ENCODE measurements at regions not wholly inside any gene's neighbourhood (a gene's known extent, or its start where the extent isn't known, plus 50 kb on each side); places are given as distances from the start of the nearest gene placed in this dataset.
A peak's percentile ranks its signal among the peaks of the same experiment; 100 is the strongest.

- DNase-seq (ENCODE audit: low read depth in 4 of 4, low spot score in 3 of 4), result no peak
These were observed 81.4 kb downstream of the MYCN start for GRCh38 chr2:16021611-16022363.

GRCh38 chr2:16020389-16021008 lies 80.1 kb downstream of the MYCN start:
- DNase-seq (ENCODE audit: low read depth in 4 of 4, low spot score in 3 of 4), result no peak

DNA sequence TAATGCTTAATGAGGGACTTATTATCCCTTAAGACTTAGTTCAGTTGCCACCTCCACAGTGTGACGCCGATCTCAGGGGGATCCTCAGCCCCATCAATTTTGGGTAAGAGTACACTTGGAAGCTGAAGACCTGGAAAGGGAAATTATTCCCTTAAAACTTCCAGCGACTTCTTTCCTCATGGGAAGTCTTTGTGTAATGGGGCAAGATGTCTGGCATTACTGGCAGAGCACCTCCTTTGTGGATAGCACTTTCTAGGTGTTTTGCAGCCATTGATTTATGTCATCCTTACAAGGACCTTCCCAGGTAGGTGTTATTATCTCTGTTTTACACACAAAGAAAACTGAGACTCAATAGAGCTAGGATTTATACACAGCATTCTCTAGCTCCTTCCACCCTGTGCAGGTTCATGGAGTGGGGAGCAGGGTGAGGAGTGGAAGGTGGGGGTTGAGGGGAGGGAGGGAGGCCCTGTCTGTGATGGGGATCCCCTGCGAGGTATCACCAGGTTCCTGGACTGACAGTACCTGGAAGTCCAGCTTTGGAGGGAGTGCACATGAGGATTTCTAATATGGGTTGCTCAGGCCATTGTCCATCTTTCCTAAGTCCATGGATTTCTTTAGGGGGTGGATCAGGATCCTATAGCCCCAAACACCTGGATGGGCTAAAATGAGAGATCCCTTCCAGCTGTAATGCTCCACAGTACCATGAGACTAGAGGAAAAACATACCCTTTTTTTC lies 79.4 kb downstream of the MYCN start:
- no peak for DNase-seq (ENCODE audit: low read depth in 4 of 4, low spot score in 3 of 4)

GRCh38 chr2:16019060-16019480 lies 78.7 kb downstream of the MYCN start:
- DNase-seq (ENCODE audit: low read depth in 4 of 4, low spot score in 3 of 4), result no peak

DNA sequence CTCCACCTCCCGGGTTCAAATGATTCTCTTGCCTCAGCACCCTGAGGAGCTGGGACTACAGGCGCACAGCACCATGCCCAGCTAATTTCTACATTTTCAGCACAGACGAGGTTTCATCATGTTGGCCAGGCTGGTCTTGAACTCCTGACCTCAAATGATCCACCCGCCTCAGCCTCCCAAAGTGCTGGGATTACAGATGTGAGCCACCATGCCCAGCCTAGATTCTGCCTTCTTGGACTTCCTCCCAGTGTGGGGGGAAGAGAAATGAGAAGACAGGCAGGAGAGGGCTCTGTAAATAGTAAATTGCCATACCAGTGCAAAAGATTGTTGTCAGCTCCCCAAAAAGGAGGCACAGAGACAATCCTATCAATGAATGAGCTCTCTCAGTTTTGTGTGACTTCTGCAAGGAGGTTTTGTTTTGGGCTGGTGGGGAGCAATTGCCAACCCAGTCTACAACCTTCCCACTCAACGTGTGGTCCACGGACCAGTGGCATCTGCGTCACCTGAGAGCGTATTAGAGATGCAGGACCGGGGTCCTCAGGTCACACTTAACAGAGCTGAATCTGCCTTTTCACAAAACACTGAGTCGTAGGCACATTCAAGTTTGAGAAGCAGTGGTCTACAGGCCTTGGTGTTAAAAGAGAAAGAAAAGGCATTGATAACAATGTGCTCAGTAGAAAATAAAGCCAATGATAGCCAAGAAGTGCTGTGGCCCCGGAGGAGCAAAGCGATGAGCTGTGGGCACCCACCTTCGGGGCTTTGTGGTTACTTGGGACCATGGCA lies 78.1 kb downstream of the MYCN start:
- DNase-seq (ENCODE audit: low read depth in 4 of 4, low spot score in 3 of 4), result no peak

GRCh38 chr2:16016282-16016681 lies 75.9 kb downstream of the MYCN start:
- no peak for DNase-seq (ENCODE audit: low read depth in 4 of 4, low spot score in 3 of 4)

GRCh38 chr2:16015903-16016265 lies 75.5 kb downstream of the MYCN start:
- no peak for DNase-seq (ENCODE audit: low read depth in 4 of 4, low spot score in 3 of 4)

- no peak for DNase-seq (ENCODE audit: low read depth in 4 of 4, low spot score in 3 of 4)
These were observed 75.0 kb downstream of the MYCN start for GRCh38 chr2:16015210-16015902.

GRCh38 chr2:16014802-16015201 lies 74.5 kb downstream of the MYCN start:
- DNase-seq (ENCODE audit: low read depth in 4 of 4, low spot score in 3 of 4), result no peak

GRCh38 chr2:16014041-16014787 lies 73.9 kb downstream of the MYCN start:
- DNase-seq (ENCODE audit: low read depth in 4 of 4, low spot score in 3 of 4), result peak in 1 of 4 donors; percentile 20

- peak in 1 of 4 donors; percentile 10 for DNase-seq (ENCODE audit: low read depth in 4 of 4, low spot score in 3 of 4)
These were observed 73.1 kb downstream of the MYCN start for GRCh38 chr2:16013359-16013911.

DNA sequence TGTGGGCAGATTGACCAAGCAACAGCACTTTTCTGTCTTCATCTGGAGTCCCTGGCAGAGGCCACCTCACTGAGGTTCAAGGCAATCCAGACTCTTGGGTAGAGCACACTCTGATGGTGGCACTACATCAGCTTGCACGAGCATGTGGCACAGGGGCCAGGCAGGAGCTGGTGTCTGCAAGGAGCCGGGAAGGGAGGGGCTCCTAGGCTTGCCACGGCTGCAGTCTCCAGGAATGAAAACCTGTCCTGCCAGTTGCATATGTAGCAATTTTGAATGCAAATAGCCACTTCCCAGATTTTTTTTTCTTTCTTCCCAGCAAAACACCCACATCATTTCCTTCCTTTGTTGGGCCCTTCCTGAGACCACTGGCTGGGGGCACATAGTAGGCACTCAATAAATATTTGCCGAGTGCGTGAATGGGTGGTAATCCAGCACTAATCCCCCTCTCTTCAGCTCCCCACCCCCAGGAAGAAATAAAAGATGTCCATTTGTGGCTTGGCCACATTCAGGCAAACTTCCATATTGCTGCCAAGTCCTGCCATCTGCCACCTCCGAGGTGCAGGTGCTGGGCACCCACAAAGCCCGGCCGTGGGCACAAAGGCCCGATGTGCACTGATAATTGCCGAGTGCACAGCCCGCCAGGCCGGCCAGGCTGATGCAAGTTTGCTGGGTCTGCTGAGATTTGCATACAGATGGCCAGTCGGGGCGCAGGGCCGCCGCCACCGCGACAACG lies 72.4 kb downstream of the MYCN start:
- DNase-seq (ENCODE audit: low read depth in 4 of 4, low spot score in 3 of 4), result peak in 1 of 4 donors; percentile 51

GRCh38 chr2:16012029-16012596 lies 71.8 kb downstream of the MYCN start:
- no peak for DNase-seq (ENCODE audit: low read depth in 4 of 4, low spot score in 3 of 4)

GRCh38 chr2:16011621-16011960 lies 71.2 kb downstream of the MYCN start:
- DNase-seq (ENCODE audit: low read depth in 4 of 4, low spot score in 3 of 4), result no peak

DNA sequence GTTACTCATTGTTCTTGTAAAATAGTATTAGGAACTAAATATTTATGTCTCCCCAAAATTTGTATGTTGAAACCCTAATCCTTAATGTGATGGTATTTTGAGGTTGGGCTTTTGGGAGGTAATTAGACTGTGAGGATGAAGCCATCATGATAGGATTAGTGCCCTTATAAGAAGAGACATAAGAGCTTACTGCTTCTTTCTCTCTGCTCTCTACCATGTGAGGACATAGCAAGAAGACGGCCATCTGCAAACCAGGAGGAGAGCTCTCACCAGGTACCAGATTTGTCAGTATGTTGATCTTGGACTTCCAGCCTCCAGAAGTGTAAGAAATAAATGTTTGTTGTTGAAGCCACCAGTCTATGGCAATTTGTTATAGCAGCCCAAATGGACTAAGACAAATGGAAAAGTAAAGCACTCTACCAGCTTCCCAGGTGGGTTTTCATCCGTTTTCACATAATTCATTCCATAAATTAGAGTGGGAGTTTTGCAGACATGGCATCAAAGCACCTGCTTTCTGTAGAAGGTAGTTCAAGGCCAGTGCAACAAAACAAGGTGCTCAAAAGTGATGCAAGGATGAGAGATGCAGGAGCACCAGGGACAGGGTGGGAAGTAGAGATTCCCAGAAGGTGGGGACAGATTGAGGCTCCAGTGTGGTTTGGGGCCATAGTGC lies 70.7 kb downstream of the MYCN start:
- DNase-seq (ENCODE audit: low read depth in 4 of 4, low spot score in 3 of 4), result no peak

DNA sequence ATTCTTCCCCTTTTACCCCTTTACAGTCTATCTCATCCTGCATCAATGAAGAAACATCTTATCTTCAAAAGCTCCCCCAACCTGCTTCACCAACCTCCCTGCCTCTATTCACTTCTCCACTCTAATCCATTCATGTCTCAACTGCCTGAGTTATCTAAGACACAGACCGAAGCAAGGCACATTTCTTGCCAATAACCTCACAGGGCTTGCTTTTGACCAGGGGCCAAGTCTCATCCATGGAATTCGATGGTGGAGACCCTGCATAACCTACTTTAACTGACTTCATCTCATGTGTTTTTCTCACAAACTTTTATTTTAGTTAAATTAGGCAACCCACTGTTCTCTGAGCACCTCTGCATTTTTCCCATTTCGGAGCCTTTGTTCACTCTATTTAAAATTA lies 69.7 kb downstream of the MYCN start:
- no peak for DNase-seq (ENCODE audit: low read depth in 4 of 4, low spot score in 3 of 4)

GRCh38 chr2:16009560-16009959 lies 69.2 kb downstream of the MYCN start:
- no peak for DNase-seq (ENCODE audit: low read depth in 4 of 4, low spot score in 3 of 4)

DNA sequence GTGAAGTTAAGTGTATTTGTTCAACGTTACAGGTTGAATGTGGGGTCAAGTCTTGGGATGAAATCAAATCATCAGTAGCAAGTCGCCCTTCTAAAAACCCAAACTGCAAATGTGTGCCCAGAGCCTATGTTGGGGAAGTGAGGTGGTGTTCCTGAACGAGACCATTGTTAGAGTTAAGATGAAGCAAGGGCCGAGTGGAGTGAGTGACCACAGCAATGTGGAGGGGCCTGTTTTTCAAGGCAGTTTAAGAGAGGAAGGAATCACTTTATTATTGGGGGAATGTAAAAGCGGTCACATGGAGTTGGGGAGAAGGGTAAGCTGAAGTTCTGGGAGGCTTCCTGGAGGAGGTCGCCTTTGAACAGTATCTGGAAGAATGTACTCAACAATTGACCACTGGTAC lies 68.5 kb downstream of the MYCN start:
- no peak for DNase-seq (ENCODE audit: low read depth in 4 of 4, low spot score in 3 of 4)
